ENCODE measurements at regions not wholly inside any gene's neighbourhood (a gene's known extent, or its start where the extent isn't known, plus 50 kb on each side); places are given as distances from the start of the nearest gene placed in this dataset.

- no peak for TF ChIP-seq CTCF (IDR thresholded peaks at IDR 0.05; ENCODE audit: insufficient read depth, missing control alignments)
- no peak for DNase-seq (ENCODE audit: insufficient read length, low spot score)
- FAIRE-seq = no peak
These were observed 234.4 kb downstream of the LPIN1 start for GRCh38 chr2:11980809-11981208.

- no peak for TF ChIP-seq CTCF (IDR thresholded peaks at IDR 0.05; ENCODE audit: insufficient read depth, missing control alignments)
- FAIRE-seq = no peak
- no peak for DNase-seq (ENCODE audit: insufficient read length, low spot score)
These were observed 237.0 kb downstream of the LPIN1 start for GRCh38 chr2:11983401-11983800.

- no peak for TF ChIP-seq CTCF (IDR thresholded peaks at IDR 0.05; ENCODE audit: insufficient read depth, missing control alignments)
- FAIRE-seq = no peak
These were observed 237.4 kb downstream of the LPIN1 start for GRCh38 chr2:11983870-11984269.

GRCh38 chr2:11984316-11985158 lies 238.1 kb downstream of the LPIN1 start:
- DNase-seq (ENCODE audit: insufficient read length, low spot score) = no peak
- no peak for FAIRE-seq
- no peak for TF ChIP-seq CTCF (IDR thresholded peaks at IDR 0.05; ENCODE audit: insufficient read depth, missing control alignments)

More at GRCh38 chr2:11983870-11984269, 237.4 kb downstream of the LPIN1 start:
- DNase-seq (ENCODE audit: insufficient read length, low spot score) = no peak

- TF ChIP-seq CTCF (IDR thresholded peaks at IDR 0.05; ENCODE audit: insufficient read depth, missing control alignments) = no peak
- FAIRE-seq = no peak
- DNase-seq (ENCODE audit: insufficient read length, low spot score) = no peak
These were observed 239.6 kb downstream of the LPIN1 start for GRCh38 chr2:11985817-11986566.

GRCh38 chr2:11987151-11987550 lies 240.7 kb downstream of the LPIN1 start:
- DNase-seq (ENCODE audit: insufficient read length, low spot score) (no peak), FAIRE-seq (no peak)
- TF ChIP-seq CTCF (IDR thresholded peaks at IDR 0.05; ENCODE audit: insufficient read depth, missing control alignments) = no peak
